NCI-H1105 (cell line): ENCODE measurements at regions not wholly inside any gene's neighbourhood (a gene's known extent, or its start where the extent isn't known, plus 50 kb on each side); places are given as distances from the start of the nearest gene placed in this dataset.
"Not testable (repeated sequence)": the region's sequence is repeated elsewhere in the genome, so short reads cannot be mapped to it uniquely, and the experiment has no call there.

ENCODE experiments used
- DNase-seq: peaks from one replicate; lab custom pipeline; 2025; lab: John Stamatoyannopoulos, UW

DNA sequence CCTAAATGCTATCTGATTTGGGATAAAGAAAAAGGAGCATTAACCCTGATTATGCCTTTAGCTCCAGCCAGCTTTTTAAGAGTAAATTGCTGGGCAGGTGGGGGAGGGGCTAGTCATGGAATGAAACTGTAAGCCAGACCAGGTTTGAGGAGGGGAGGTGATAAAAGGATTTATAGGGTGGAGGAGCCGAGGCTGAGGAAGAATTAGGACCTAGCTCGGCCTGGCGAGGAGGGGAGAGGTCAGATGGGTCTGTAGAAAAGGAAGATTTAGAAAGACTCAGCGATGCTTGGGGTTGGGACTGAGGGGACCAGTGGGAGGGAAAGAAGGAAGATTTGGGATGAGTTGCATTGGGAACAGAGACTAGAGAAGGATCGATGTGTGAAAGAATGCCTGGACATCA, 583.8 kb upstream of the MDGA2 start:
- not testable (repeated sequence) for DNase-seq

GRCh38 chr14:48258703-48259102, 583.3 kb upstream of the MDGA2 start:
- DNase-seq, result not testable (repeated sequence)

- DNase-seq, result no peak
These were observed 577.6 kb upstream of the MDGA2 start for GRCh38 chr14:48253020-48253419.

DNA sequence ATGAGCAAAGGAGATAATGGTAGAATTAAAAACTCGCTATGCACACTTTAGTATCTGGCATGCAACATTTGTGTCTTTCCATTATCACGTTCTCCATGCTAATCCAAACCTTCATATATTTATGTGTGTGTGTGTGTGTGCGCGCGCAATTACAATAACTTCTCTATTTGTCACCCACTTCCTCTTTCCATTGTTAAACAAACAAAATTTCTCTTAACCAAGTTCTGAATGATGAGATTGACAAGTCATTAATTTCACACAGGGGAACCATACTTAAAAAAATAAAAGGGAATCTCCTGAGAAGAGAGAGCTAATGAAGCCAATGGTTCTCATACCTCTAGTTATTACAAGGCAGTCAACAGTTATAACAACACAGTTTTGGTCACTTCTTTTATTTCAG, 575.9 kb upstream of the MDGA2 start:
- no peak for DNase-seq

- no peak for DNase-seq
These were observed 575.2 kb upstream of the MDGA2 start for GRCh38 chr14:48250575-48250974.

DNA sequence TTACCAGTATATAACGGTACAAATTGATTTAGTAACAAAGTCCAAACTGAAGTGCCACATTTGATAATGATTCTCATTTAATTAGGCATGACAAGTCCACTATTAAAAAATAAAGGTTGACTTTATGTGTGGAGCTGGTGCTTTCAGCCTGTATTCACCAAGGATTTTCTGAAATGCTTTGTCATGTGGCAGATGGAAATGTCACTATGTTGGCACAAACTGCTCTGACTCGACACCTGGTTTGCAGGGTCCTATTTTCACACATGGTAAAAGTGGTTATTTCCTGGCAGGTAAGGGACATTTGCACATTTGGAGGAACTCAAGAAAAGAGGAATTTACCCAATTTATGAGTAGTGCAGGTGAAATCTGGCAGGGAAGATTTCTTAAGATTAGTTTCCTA, 572.6 kb upstream of the MDGA2 start:
- no peak for DNase-seq

DNA sequence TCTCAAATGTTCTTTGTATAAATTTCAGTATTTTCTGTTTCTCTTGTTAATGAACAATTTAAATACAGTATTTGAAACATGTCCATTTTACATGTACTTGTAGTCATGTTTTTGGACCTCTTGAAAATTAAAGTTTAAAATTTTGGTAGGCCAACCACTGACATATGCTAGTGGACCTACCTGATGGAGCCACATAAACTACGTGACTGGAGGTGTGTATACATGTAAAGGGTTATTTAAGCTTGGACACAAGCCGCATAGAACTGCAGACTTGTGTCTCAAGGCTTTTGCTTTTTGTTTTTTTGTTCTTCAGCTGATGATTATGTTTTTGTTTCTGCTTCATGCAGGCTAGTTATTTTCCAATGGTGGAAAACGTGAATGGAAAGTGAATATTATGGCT, 568.5 kb upstream of the MDGA2 start:
- no peak for DNase-seq

- no peak for DNase-seq
These were observed 553.7 kb upstream of the MDGA2 start for GRCh38 chr14:48229091-48229490.

GRCh38 chr14:48193893-48194292, 518.5 kb upstream of the MDGA2 start:
- no peak for DNase-seq

- DNase-seq, result not testable (repeated sequence)
These were observed 474.2 kb upstream of the MDGA2 start for GRCh38 chr14:48149624-48150023.

DNA sequence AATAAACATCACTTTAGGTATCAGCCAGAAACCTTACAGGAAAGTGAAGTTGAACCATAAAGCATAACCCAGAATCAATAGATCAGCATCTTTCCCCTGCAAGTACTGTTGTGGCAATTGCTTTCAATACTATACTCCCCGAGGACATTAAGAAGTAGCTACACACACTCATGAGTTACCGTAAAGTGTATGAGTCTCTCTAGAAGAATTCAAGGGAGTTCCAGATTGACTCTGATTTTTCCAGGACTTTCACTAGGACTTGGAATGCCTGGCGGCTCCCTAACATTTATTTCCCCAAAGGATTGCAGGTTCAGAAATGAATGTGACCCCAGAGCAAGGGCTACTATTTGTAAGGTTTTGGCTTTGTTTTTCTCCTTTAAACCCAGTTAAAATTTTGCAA, 465.4 kb upstream of the MDGA2 start:
- no peak for DNase-seq

- no peak for DNase-seq
These were observed 454.1 kb upstream of the MDGA2 start for GRCh38 chr14:48129472-48129871.

DNA sequence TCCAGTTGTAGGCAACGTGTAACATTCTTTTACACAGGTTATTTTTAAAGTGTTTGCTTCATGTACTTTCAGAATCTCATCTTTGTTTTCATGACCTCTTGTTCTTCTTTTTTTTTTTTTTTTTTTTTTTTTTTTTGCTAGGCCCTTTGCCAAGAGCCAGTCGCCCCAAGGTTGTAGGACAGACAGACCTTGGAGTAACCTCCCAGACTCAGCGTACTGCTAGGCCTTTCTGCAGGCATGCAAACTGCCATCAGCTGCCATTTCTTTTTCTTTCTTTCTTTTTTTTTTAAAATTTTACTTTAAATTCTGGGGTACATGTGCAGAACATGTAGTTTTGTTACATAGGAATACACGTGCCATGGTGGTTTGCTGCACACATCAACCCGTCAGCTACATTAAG, 452.3 kb upstream of the MDGA2 start:
- DNase-seq, result no peak

DNA sequence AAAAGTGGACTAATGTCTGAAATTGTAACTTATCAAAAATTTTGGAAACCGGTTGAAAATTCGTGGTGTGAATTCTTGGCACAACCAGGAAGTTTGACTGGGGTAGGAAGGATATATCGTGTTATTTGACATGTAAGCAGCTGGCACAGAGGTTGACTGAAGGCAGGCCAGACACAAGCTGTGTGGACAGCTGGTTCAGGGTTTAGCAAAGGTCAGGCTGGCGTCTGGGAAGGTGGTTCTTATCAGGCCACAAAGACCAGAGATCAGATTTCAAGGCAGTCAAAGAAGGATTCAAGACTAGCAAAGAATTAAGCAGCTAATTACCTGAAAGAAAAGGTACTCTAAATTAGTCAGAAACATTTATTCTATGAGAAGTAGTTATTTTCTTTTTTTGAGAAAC, 450.2 kb upstream of the MDGA2 start:
- DNase-seq, result no peak

- DNase-seq, result no peak
These were observed 438.3 kb upstream of the MDGA2 start for GRCh38 chr14:48113713-48114112.

GRCh38 chr14:48111151-48111550, 435.7 kb upstream of the MDGA2 start:
- no peak for DNase-seq

GRCh38 chr14:48107646-48108045, 432.2 kb upstream of the MDGA2 start:
- DNase-seq, result no peak

DNA sequence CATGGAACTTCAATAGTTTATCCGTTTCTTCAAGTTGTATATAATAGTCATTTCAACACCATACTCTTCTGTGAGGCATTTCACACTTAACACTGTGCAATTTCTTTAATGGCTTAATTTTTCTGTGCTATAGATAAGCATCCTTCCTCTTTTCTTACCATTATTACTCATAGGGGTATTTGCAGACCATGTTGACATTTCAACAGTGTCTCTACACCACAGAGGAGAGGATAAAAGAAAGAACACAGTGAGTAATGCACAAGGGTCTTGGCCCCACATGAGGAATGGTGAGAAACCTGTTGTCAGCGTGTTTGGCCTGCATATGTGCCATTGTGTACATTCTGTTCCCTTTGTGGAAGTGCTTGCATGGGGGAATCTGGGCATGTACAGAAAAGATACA, 421.5 kb upstream of the MDGA2 start:
- no peak for DNase-seq

DNA sequence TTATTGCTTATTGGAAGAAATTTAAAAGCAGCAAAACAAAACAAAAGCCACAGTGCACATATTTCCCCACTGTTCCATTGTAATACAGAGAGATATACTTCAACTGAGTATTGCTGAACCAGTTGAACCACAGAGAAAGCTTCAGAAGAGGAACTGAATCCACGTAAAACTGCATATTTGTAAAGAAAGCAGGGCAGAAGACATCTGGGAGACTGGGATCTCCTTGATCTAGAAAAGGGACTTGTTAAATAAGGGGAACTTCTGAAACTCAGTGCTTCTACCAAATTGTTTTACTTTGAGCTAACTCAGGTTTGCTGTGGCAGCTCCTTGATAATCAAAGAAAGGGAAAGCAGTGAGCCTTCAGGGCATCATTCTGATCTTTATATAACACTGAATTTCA, 411.1 kb upstream of the MDGA2 start:
- DNase-seq, result no peak

DNA sequence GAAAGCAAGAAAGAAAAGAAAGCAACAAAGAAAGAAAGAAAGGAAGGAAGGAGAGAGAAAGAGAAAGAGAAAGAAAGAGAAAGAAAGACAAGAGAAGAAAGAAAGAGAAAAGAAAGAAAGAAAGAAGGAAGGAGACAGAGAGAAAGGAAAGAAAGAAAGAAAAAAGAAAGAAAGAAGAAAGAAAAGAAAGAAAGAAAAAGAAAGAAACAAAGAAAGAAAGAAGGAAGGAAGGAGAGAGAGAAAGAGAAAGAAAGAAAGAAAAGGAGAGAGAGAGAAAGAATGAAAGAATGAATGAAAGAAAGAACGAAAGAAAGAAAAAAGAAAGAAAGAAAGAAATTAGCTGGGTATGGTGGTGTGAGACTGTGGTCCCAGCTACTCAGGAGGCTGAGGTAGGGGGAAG, 400.1 kb upstream of the MDGA2 start:
- DNase-seq, result no peak

GRCh38 chr14:48052973-48053372, 377.6 kb upstream of the MDGA2 start:
- DNase-seq, result no peak

DNA sequence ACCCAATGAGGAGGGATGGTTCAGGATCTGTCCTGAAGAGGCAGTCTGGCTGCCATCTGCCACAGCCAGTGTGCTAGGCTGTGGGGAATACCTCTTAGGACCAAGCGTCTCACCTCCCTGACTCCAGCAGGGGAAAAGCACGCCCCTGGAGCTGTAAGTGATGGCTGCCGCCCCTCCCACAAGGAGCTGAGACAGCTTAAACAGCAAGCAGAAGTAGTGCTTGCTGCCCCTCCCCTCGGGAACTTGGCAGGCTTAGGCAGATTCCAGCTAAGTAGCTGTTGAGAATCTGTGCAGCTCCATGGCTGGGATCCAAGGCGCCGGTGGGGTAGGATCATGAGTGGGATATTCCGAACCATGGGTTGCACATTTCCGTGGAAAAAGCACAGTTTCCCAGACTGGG, 360.4 kb upstream of the MDGA2 start:
- peak; percentile 76 for DNase-seq

- DNase-seq, result no peak
These were observed 351.7 kb upstream of the MDGA2 start for GRCh38 chr14:48027115-48027514.

DNA sequence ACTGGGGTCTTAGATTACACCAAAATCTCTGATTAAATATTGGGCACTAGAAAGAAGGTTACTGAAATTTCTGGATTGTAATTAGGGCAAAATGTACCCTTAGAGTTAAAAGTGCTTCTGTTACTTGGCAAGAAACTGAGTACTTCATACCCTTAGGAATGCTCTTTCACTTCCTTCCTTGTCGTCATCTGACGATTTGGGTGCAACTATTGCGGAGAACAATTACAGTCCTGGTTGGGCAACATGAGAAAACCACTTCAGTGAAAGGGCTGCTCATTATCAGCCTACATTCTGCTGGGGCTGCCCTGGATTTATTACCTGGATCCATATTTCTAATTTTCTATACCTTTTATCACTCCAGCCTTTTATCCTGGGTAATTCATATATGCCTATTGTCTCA, 348.5 kb upstream of the MDGA2 start:
- no peak for DNase-seq

DNA sequence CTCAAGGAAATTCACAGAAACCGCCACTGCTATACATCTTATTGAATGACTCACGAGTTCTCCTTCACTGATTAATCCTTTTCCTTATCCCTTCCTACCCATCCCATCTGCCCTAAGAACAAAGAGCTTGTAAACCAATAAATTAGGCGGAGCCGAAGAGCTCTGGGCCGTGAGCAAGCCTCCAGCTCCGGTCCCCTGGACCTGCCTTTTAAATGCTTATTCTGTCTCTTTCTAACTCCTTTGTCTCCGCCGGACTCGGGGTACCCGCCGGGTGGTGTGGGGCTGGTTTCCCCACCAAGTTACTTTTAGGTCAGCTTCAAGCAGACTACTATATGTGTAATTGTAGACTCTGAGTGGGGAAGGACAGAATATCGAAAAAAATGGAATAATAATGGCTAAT, 336.1 kb upstream of the MDGA2 start:
- DNase-seq, result not testable (repeated sequence)
